Chondrocyte (in vitro differentiated cells): ENCODE measurements at regions not wholly inside any gene's neighbourhood (a gene's known extent, or its start where the extent isn't known, plus 50 kb on each side); places are given as distances from the start of the nearest gene placed in this dataset.
A peak's percentile ranks its signal among the peaks of the same experiment; 100 is the strongest.
"Not testable (repeated sequence)": the region's sequence is repeated elsewhere in the genome, so short reads cannot be mapped to it uniquely, and the experiment has no call there.

Experiments used
- DNase-seq: peaks from one replicate; pipeline ENCODE4 v3.0.0; 2021; ENCODE audit warnings: mixed read lengths, low spot score
- H3K27ac Mint-ChIP-seq: one replicate; pipeline ENCODE4 v1.8.0; 2021; ENCODE audit warnings: mild to moderate bottlenecking, moderate library complexity, mixed read lengths; ENCODE audit not compliant: unreplicated experiment
- H3K27me3 Mint-ChIP-seq: 2 replicates; pipeline ENCODE4 v1.8.0; 2021; ENCODE audit warnings: low read depth, mixed read lengths
- H3K36me3 Mint-ChIP-seq: 2 replicates; pipeline ENCODE4 v1.8.0; 2021; ENCODE audit warnings: low read depth, mixed read lengths
- H3K4me1 Mint-ChIP-seq: 2 replicates; pipeline ENCODE4 v1.8.0; 2021; ENCODE audit warnings: low read depth, mild to moderate bottlenecking, mixed read lengths
- H3K4me3 Mint-ChIP-seq: one replicate; pipeline ENCODE4 v1.8.0; 2021; ENCODE audit warnings: mild to moderate bottlenecking, moderate library complexity, mixed read lengths; ENCODE audit not compliant: unreplicated experiment
- H3K9me3 Mint-ChIP-seq: 2 replicates; pipeline ENCODE4 v1.8.0; 2021; ENCODE audit warnings: low read depth, mixed read lengths
- CTCF ChIP-seq: fragments of 200-600 bp; sonication (generic); IDR thresholded peaks from 2 replicates; pipeline ENCODE4 v1.5.0; 2021; ENCODE audit warnings: antibody characterized with exemption, mild to moderate bottlenecking, moderate library complexity

- no peak for DNase-seq
- H3K36me3 Mint-ChIP-seq = no peaks in the 10 kb centered on the region
- H3K9me3 Mint-ChIP-seq = no peaks in the 10 kb centered on the region
- no peaks in the 10 kb centered on the region for H3K27me3 Mint-ChIP-seq
- H3K4me1 Mint-ChIP-seq = no peaks in the 10 kb centered on the region
- H3K4me3 Mint-ChIP-seq = no peak overlapping the region
- TF ChIP-seq CTCF = no peak
- H3K27ac Mint-ChIP-seq = no peak overlapping the region
Measured at GRCh38 chr6:15176816-15177370, 69.0 kb upstream of the JARID2 start.

- H3K4me3 Mint-ChIP-seq = no peak overlapping the region
- no peak for TF ChIP-seq CTCF
- peak; percentile 15 for DNase-seq
Measured at GRCh38 chr6:15183979-15184378, 61.9 kb upstream of the JARID2 start.

GRCh38 chr6:15184441-15184861 lies 61.4 kb upstream of the JARID2 start:
- H3K4me3 Mint-ChIP-seq = no peak overlapping the region
- DNase-seq = no peak

More at GRCh38 chr6:15183979-15184378, 61.9 kb upstream of the JARID2 start:
- H3K4me1 Mint-ChIP-seq = no peaks in the 10 kb centered on the region
- no peaks in the 10 kb centered on the region for H3K9me3 Mint-ChIP-seq
- no peaks in the 10 kb centered on the region for H3K27me3 Mint-ChIP-seq
- no peak overlapping the region for H3K27ac Mint-ChIP-seq
- no peaks in the 10 kb centered on the region for H3K36me3 Mint-ChIP-seq

GRCh38 chr6:15185111-15185510 lies 60.8 kb upstream of the JARID2 start:
- peak; percentile 26 for DNase-seq
- H3K36me3 Mint-ChIP-seq, H3K9me3 Mint-ChIP-seq, H3K27me3 Mint-ChIP-seq, H3K4me3 Mint-ChIP-seq, H3K4me1 Mint-ChIP-seq, H3K27ac Mint-ChIP-seq: not testable (repeated sequence)

More at GRCh38 chr6:15184441-15184861, 61.4 kb upstream of the JARID2 start:
- H3K36me3 Mint-ChIP-seq = no peaks in the 10 kb centered on the region
- H3K27ac Mint-ChIP-seq = no peak overlapping the region
- no peak for TF ChIP-seq CTCF
- H3K4me1 Mint-ChIP-seq = no peaks in the 10 kb centered on the region
- H3K9me3 Mint-ChIP-seq = no peaks in the 10 kb centered on the region
- no peaks in the 10 kb centered on the region for H3K27me3 Mint-ChIP-seq

- H3K9me3 Mint-ChIP-seq, H3K4me3 Mint-ChIP-seq, H3K27ac Mint-ChIP-seq, H3K27me3 Mint-ChIP-seq, H3K36me3 Mint-ChIP-seq, H3K4me1 Mint-ChIP-seq: not testable (repeated sequence)
- peak; percentile 18 for DNase-seq
Measured at GRCh38 chr6:15193451-15193850, 52.4 kb upstream of the JARID2 start.

GRCh38 chr6:15194453-15194852 lies 51.4 kb upstream of the JARID2 start:
- no peak for TF ChIP-seq CTCF
- Mint-ChIP-seq H3K27me3 (peaks cover 4% of the 10 kb centered on the region), H3K4me1 (no peaks in the 10 kb centered on the region), H3K36me3 (no peaks in the 10 kb centered on the region), H3K9me3 (no peaks in the 10 kb centered on the region), H3K4me3 (no peak overlapping the region), H3K27ac (no peak overlapping the region)
- no peak for DNase-seq
